H9 (cell line): ENCODE measurements at regions not wholly inside any gene's neighbourhood (a gene's known extent, or its start where the extent isn't known, plus 50 kb on each side); places are given as distances from the start of the nearest gene placed in this dataset.

Source experiments
- DNase-seq: peaks from one replicate; pipeline ENCODE4 v3.0.0-alpha.2; 2017
- H2AFZ ChIP-seq: one replicate; pipeline ENCODE4 v1.6.1; 2013; ENCODE audit warnings: mild to moderate bottlenecking, low read length, control low read depth, moderate library complexity
- H2AK5ac ChIP-seq: 2 replicates; pipeline ENCODE4 v1.6.1; 2013; ENCODE audit warnings: low read length, control low read depth, mixed read lengths; ENCODE audit not compliant: insufficient read length
- H2BK120ac ChIP-seq: one replicate; pipeline ENCODE4 v1.6.1; 2013; ENCODE audit warnings: low read depth, mild to moderate bottlenecking, low read length, control low read depth, inconsistent platforms; ENCODE audit not compliant: poor library complexity, severe bottlenecking
- H2BK12ac ChIP-seq: 2 replicates; pipeline ENCODE4 v1.6.1; 2013; ENCODE audit warnings: low read length, control low read depth, mixed read lengths, low read depth; ENCODE audit not compliant: insufficient read length
- H2BK15ac ChIP-seq: 2 replicates; pipeline ENCODE4 v1.6.1; 2013; ENCODE audit warnings: low read depth, low read length, control low read depth
- H2BK20ac ChIP-seq: one replicate; pipeline ENCODE4 v1.6.1; 2013; ENCODE audit warnings: low read depth, mild to moderate bottlenecking, low read length, control low read depth, inconsistent platforms; ENCODE audit not compliant: poor library complexity, severe bottlenecking
- H2BK5ac ChIP-seq: 2 replicates; pipeline ENCODE4 v1.6.1; 2013; ENCODE audit warnings: low read length, control low read depth, mixed read lengths; ENCODE audit not compliant: insufficient read length
- H3K14ac ChIP-seq: 2 replicates; pipeline ENCODE4 v1.6.1; 2013; ENCODE audit warnings: low read length, control low read depth; ENCODE audit not compliant: insufficient read depth
- H3K18ac ChIP-seq: 2 replicates; pipeline ENCODE4 v1.6.1; 2013; ENCODE audit warnings: low read depth, mild to moderate bottlenecking, mixed read lengths, low read length, control low read depth; ENCODE audit not compliant: insufficient read length
- H3K23ac ChIP-seq: 2 replicates; pipeline ENCODE4 v1.6.1; 2013; ENCODE audit warnings: low read length, control low read depth, mixed read lengths, low read depth; ENCODE audit not compliant: insufficient read length
- H3K23me2 ChIP-seq: 2 replicates; pipeline ENCODE4 v1.6.1; 2013; ENCODE audit warnings: low read depth, mild to moderate bottlenecking, mixed read lengths, low read length, control low read depth; ENCODE audit not compliant: insufficient read length, poor library complexity, severe bottlenecking
- H3K27ac ChIP-seq: 2 replicates; pipeline ENCODE4 v1.5.1; 2013; ENCODE audit warnings: low read length, control low read depth, mixed read lengths, low read depth; ENCODE audit not compliant: insufficient read length
- H3K27me3 ChIP-seq: 2 replicates; pipeline ENCODE4 v1.6.1; 2013; ENCODE audit warnings: low read length, control low read depth, inconsistent platforms; ENCODE audit not compliant: insufficient read depth
- H3K4ac ChIP-seq: 2 replicates; pipeline ENCODE4 v1.6.1; 2013; ENCODE audit warnings: low read depth, mild to moderate bottlenecking, control low read depth, inconsistent platforms, low read length, moderate library complexity
- H3K4me1 ChIP-seq: 2 replicates; pipeline ENCODE4 v1.6.1; 2013; ENCODE audit warnings: low read length, control low read depth, inconsistent platforms; ENCODE audit not compliant: insufficient read depth
- H3K4me2 ChIP-seq: 2 replicates; pipeline ENCODE4 v1.6.1; 2013; ENCODE audit warnings: low read length, control low read depth, mixed read lengths; ENCODE audit not compliant: insufficient read length, insufficient read depth
- H3K56ac ChIP-seq: 2 replicates; pipeline ENCODE4 v1.6.1; 2013; ENCODE audit warnings: low read depth, mild to moderate bottlenecking, mixed read lengths, low read length, control low read depth; ENCODE audit not compliant: insufficient read length
- H3K79me1 ChIP-seq: 2 replicates; pipeline ENCODE4 v1.6.1; 2013; ENCODE audit warnings: low read depth, mild to moderate bottlenecking, moderate library complexity, low read length, control low read depth, inconsistent platforms; ENCODE audit not compliant: insufficient read depth, poor library complexity, severe bottlenecking
- H3K79me2 ChIP-seq: 2 replicates; pipeline ENCODE4 v1.6.1; 2013; ENCODE audit warnings: low read length, control low read depth, inconsistent platforms; ENCODE audit not compliant: insufficient read depth
- H3K9ac ChIP-seq: 2 replicates; pipeline ENCODE4 v1.6.1; 2013; ENCODE audit warnings: low read length, control low read depth, mixed read lengths; ENCODE audit not compliant: insufficient read length; ENCODE audit errors: extremely low read depth
- H3K9me3 ChIP-seq: one replicate; pipeline ENCODE4 v1.6.1; 2013; ENCODE audit warnings: low read depth, low read length, inconsistent platforms; ENCODE audit not compliant: control insufficient read depth
- H3T11ph ChIP-seq: one replicate; pipeline ENCODE4 v1.6.1; 2013; ENCODE audit warnings: mild to moderate bottlenecking, low read length, control low read depth, inconsistent platforms
- H4K20me1 ChIP-seq: one replicate; pipeline ENCODE4 v1.6.1; 2013; ENCODE audit not compliant: control insufficient read depth, insufficient read length, insufficient read depth
- H4K5ac ChIP-seq: 2 replicates; pipeline ENCODE4 v1.6.1; 2013; ENCODE audit warnings: low read depth, mild to moderate bottlenecking, mixed read lengths, low read length, control low read depth; ENCODE audit not compliant: insufficient read length
- H4K8ac ChIP-seq: replicated peaks from 2 replicates; pipeline ENCODE4 v1.6.1; 2013; ENCODE audit warnings: low read length, control low read depth, mixed read lengths, low read depth; ENCODE audit not compliant: insufficient read length
- H4K91ac ChIP-seq: 2 replicates; pipeline ENCODE4 v1.6.1; 2013; ENCODE audit warnings: low read depth, mild to moderate bottlenecking, moderate library complexity, mixed read lengths, low read length, control low read depth; ENCODE audit not compliant: insufficient read length
- H3K27ac Mint-ChIP-seq, 3 experiments: 2 replicates in 2 of 3; 3 replicates in 1 of 3; pipeline ENCODE4 v1.8.0; 2020 to 2021; ENCODE audit warnings: mixed read lengths in 3 of 3, mild to moderate bottlenecking in 1 of 3, moderate library complexity in 1 of 3
- H3K27me3 Mint-ChIP-seq: 2 replicates; pipeline ENCODE4 v1.8.0; 2021; ENCODE audit warnings: low read depth, mild to moderate bottlenecking, moderate library complexity, mixed read lengths
- H3K36me3 Mint-ChIP-seq, 3 experiments: 2 replicates in 2 of 3; 3 replicates in 1 of 3; pipeline ENCODE4 v1.8.0; 2020 to 2021; ENCODE audit warnings: low read depth in 3 of 3, mixed read lengths in 3 of 3; ENCODE audit not compliant: insufficient read depth in 1 of 3
- H3K4me1 Mint-ChIP-seq, 2 experiments: 2 replicates each; pipeline ENCODE4 v1.8.0; 2020; ENCODE audit warnings: mixed read lengths in 2 of 2
- H3K4me3 Mint-ChIP-seq, 2 experiments: 2 replicates in 1 of 2; 3 replicates in 1 of 2; pipeline ENCODE4 v1.8.0; 2020 to 2021; ENCODE audit warnings: mild to moderate bottlenecking in 2 of 2, mixed read lengths in 2 of 2, moderate library complexity in 1 of 2
- H3K9me3 Mint-ChIP-seq, 2 experiments: 2 replicates in 1 of 2; 3 replicates in 1 of 2; pipeline ENCODE4 v1.8.0; 2020; ENCODE audit warnings: mild to moderate bottlenecking in 2 of 2, mixed read lengths in 2 of 2, moderate library complexity in 1 of 2
- CTCF ChIP-seq: fragments of 200-600 bp; sonication (generic); conservative IDR thresholded peaks from 3 replicates; pipeline ENCODE4 v1.8.0; 2021; ENCODE audit warnings: antibody characterized with exemption, mild to moderate bottlenecking

GRCh38 chr5:62000646-62001045 is 305.4 kb upstream of the KIF2A start:
- no peaks in the 10 kb centered on the region for H3K36me3 Mint-ChIP-seq

More at GRCh38 chr5:62000646-62001045, 305.4 kb upstream of the KIF2A start:
- Histone ChIP-seq H3K79me2 (no peaks in the 10 kb centered on the region), H3K9me3 (no peaks in the 10 kb centered on the region), H3K27me3 (no peaks in the 10 kb centered on the region; the same call in 1 of the 2 replicates), H2AK5ac (no peak overlapping the region), H2BK5ac (no peak overlapping the region), H2BK120ac (no peak overlapping the region), H3T11ph (no peak overlapping the region), H4K91ac (no peak overlapping the region), H2AFZ (no peak overlapping the region), H3K79me1 (no peaks in the 10 kb centered on the region), H3K4ac (no peak overlapping the region), H4K5ac (no peak overlapping the region), H4K20me1 (no peaks in the 10 kb centered on the region), H2BK20ac (no peak overlapping the region), H3K4me1 (no peaks in the 10 kb centered on the region), H3K23ac (no peak overlapping the region), H3K4me2 (no peak overlapping the region), H2BK15ac (no peak overlapping the region), H4K8ac (no peak overlapping the region), H3K14ac (no peak overlapping the region), H3K9ac (no peak overlapping the region), H3K18ac (no peak overlapping the region), H3K23me2 (no peaks in the 10 kb centered on the region), H3K56ac (no peak overlapping the region), H2BK12ac (no peak overlapping the region), H3K27ac (no peak overlapping the region)
- no peak for DNase-seq
- peaks cover 0 to 5% of the 10 kb centered on the region in 2 experiments; a peak in 2 of 4 replicates for H3K4me1 Mint-ChIP-seq
- no peak for TF ChIP-seq CTCF
- H3K4me3 Mint-ChIP-seq: no peak overlapping the region
- no peak overlapping the region for H3K27ac Mint-ChIP-seq
- no peaks in the 10 kb centered on the region for H3K9me3 Mint-ChIP-seq
- H3K27me3 Mint-ChIP-seq: no peaks in the 10 kb centered on the region
